K562 (cell line): ENCODE measurements at regions not wholly inside any gene's neighbourhood (a gene's known extent, or its start where the extent isn't known, plus 50 kb on each side); places are given as distances from the start of the nearest gene placed in this dataset.
A peak's percentile ranks its signal among the peaks of the same experiment; 100 is the strongest.

Experiments
- ATAC-seq: fragments of 200-7000 bp; cut with Tn5 transposase; 3 replicates; pipeline ENCODE4 v1.9.1; 2020; ENCODE audit warnings: moderate library complexity
- BruUV-seq: library from RNA; stranded (reverse); fragments of 400-500 nt; replicated peaks from 2 replicates; lab custom pipeline; 2021; lab: Mats Ljungman, UMichigan
- CTCF ChIA-PET: fragments of 300-600 bp; formaldehyde crosslinking; extraction: SDS; loops from one replicate; lab custom pipeline; 2021; ENCODE audit warnings: low intra/inter-chr PET ratio; lab: Yijun Ruan, JAX
- POLR2A ChIA-PET: fragments of 300-600, 350-650 bp; sonication (Branson Sonifier 250); formaldehyde crosslinking; extraction: SDS; loops from one replicate; lab custom pipeline; 2021; ENCODE audit warnings: antibody characterized with exemption, inconsistent platforms; lab: Yijun Ruan, JAX
- DNase-seq, 4 experiments: peaks; one replicate each; pipeline versions ENCODE4 v3.0.0 to v3.0.0-alpha.2; 2011 to 2018; ENCODE audit warnings: low spot score in 3 of 4, mixed read lengths in 3 of 4; ENCODE audit errors: extremely low read depth in 1 of 4
- FAIRE-seq: peaks from 2 replicates; lab custom pipeline; 2011; peaks lifted over from hg19 to GRCh38; lab: Jason Lieb, UNC
- H2AFZ ChIP-seq: 2 replicates; pipeline ENCODE4 v1.6.0; 2011; ENCODE audit warnings: low read depth, low read length, control low read depth, inconsistent platforms
- H3K27ac ChIP-seq: fragments of 200-600 bp; 3 replicates; pipeline ENCODE4 v1.8.0; 2011; ENCODE audit warnings: low read depth, mild to moderate bottlenecking, control low read depth, inconsistent platforms, low read length, moderate library complexity, mixed read lengths; ENCODE audit errors: extremely low read depth
- H3K27me3 ChIP-seq, 2 experiments: fragments of 300-600 bp in 1 of 2; 2 replicates in 1 of 2; 3 replicates in 1 of 2; pipeline versions ENCODE4 v1.6.0 to v1.8.0; 2011; ENCODE audit warnings: inconsistent platforms in 2 of 2, low read length in 2 of 2, mild to moderate bottlenecking in 1 of 2, mixed read lengths in 1 of 2, moderate library complexity in 1 of 2; ENCODE audit not compliant: control insufficient read depth in 2 of 2, insufficient read depth in 2 of 2
- H3K36me3 ChIP-seq: fragments of 300-600 bp; 3 replicates; pipeline ENCODE4 v1.8.0; 2011; ENCODE audit warnings: mild to moderate bottlenecking, low read length, inconsistent platforms; ENCODE audit not compliant: control insufficient read depth, insufficient read depth
- H3K4me1 ChIP-seq, 2 experiments: fragments of 200-600 bp in 1 of 2; replicated peaks in 1 of 2; 2 replicates in 1 of 2; 3 replicates in 1 of 2; pipeline versions ENCODE4 v1.5.1 to v1.8.0; 2011; ENCODE audit warnings: inconsistent platforms in 2 of 2, low read length in 2 of 2, mild to moderate bottlenecking in 1 of 2, mixed read lengths in 1 of 2, moderate library complexity in 1 of 2; ENCODE audit not compliant: control insufficient read depth in 2 of 2, insufficient read depth in 2 of 2
- H3K4me2 ChIP-seq: 2 replicates; pipeline ENCODE4 v1.6.1; 2011; ENCODE audit warnings: low read length, control low read depth, inconsistent platforms, mixed read lengths; ENCODE audit not compliant: insufficient read depth
- H3K4me3 ChIP-seq: fragments of 200-600 bp; sonication (generic), shearing (Covaris generic); 2 replicates; pipeline ENCODE4 v1.5.1; 2016; ENCODE audit warnings: control low read depth, inconsistent platforms
- H3K79me2 ChIP-seq: fragments of 200-600 bp; 3 replicates; pipeline ENCODE4 v1.8.0; 2011; ENCODE audit warnings: low read length, inconsistent platforms; ENCODE audit not compliant: control insufficient read depth, insufficient read depth
- H3K9ac ChIP-seq, 2 experiments: 2 replicates each; pipeline versions ENCODE4 v1.6.0 to v1.6.1; 2011; ENCODE audit warnings: low read depth in 2 of 2, low read length in 2 of 2, control low read depth in 1 of 2, inconsistent platforms in 1 of 2, mild to moderate bottlenecking in 1 of 2, mixed read lengths in 1 of 2; ENCODE audit not compliant: insufficient read depth in 1 of 2
- H3K9me1 ChIP-seq: one replicate; pipeline ENCODE4 v1.6.0; 2011; ENCODE audit warnings: inconsistent platforms, mild to moderate bottlenecking, low read length, moderate library complexity; ENCODE audit not compliant: control insufficient read depth, insufficient read depth
- H3K9me3 ChIP-seq: replicated peaks from 2 replicates; pipeline ENCODE4 v1.5.1; 2011; ENCODE audit warnings: low read depth, low read length, inconsistent platforms; ENCODE audit not compliant: control insufficient read depth, insufficient read depth
- H4K20me1 ChIP-seq: replicated peaks from 2 replicates; pipeline ENCODE4 v1.6.1; 2011; ENCODE audit warnings: low read length, inconsistent platforms, mixed read lengths; ENCODE audit not compliant: control insufficient read depth, insufficient read depth
- MAFK ChIP-seq: IDR thresholded peaks from 2 replicates; pipeline ENCODE4 v1.6.1; 2011; ENCODE audit warnings: low read length, improper control_type of control experiment
- NFIC ChIP-seq: fragments of 450-650 bp; IDR thresholded peaks from 2 replicates; pipeline ENCODE4 v1.6.1; 2017; ENCODE audit warnings: mild to moderate bottlenecking, inconsistent platforms
- NFIX ChIP-seq: fragments of 250-450 bp; sonication (Bioruptor Pico); IDR thresholded peaks from 2 replicates; pipeline ENCODE4 v1.4.0; 2020; ENCODE audit warnings: low read depth, mild to moderate bottlenecking, moderate library complexity
- NR2F6 ChIP-seq: fragments of 450-650 bp; formaldehyde crosslinking; IDR thresholded peaks from 2 replicates; pipeline ENCODE4 v1.4.0; 2020; ENCODE audit warnings: mild to moderate bottlenecking
- ZBTB7A ChIP-seq: IDR thresholded peaks from 2 replicates; pipeline ENCODE4 v1.6.1; 2011; ENCODE audit warnings: low read depth, mild to moderate bottlenecking, low read length, moderate library complexity, borderline replicate concordance; ENCODE audit not compliant: control insufficient read depth
- ZNF143 ChIP-seq: sonication (generic); formaldehyde crosslinking; IDR thresholded peaks from 2 replicates; pipeline ENCODE4 v1.9.0; 2022; ENCODE audit warnings: mild to moderate bottlenecking, missing genetic modification reagents
- WGBS: fragments of 100-300 bp; shearing (Covaris generic); methylation state at CpG from one replicate; pipeline ENCODE4 v1.1.6; 2016; ENCODE audit warnings: low coverage, mixed read lengths; ENCODE audit not compliant: insufficient coverage; ENCODE audit errors: missing lambda C conversion rate; 5-methylcytosine and 5-hydroxymethylcytosine counted together
- in situ Hi-C: fragments of 300-500 bp; cut with MboI; formaldehyde crosslinking; loops from 4 replicates; pipeline ENCODE4 v1.15.0; 2018; ENCODE audit warnings: inconsistent platforms, mixed read lengths
- intact Hi-C: fragments of 100-400 bp; cut with micrococcal nuclease; formaldehyde crosslinking; loops from 2 replicates; pipeline ENCODE4 v1.14.2; 2022
- TF ChIP-seq, protein P1 (sequence below), 2 experiments: fragments of 200-800 bp in 1 of 2; sonication (Bioruptor generic) in 1 of 2; sonication (generic) in 1 of 2; formaldehyde crosslinking in 1 of 2; IDR thresholded peaks in 1 of 2; conservative IDR thresholded peaks in 1 of 2; 2 replicates each; pipeline versions ENCODE4 v1.5.0 to v1.6.1; 2016 to 2020; ENCODE audit warnings: missing compliant biosample characterization in 1 of 2, missing genetic modification characterization in 1 of 2, missing genetic modification reagents in 1 of 2
- TF ChIP-seq, protein P2 (sequence below): fragments of 200-800 bp; sonication (Bioruptor generic); IDR thresholded peaks from 2 replicates; pipeline ENCODE4 v1.6.1; 2017; ENCODE audit warnings: missing genetic modification characterization, missing compliant biosample characterization
- TF ChIP-seq, protein P3 (sequence below), 3 experiments: fragments of 200-800 bp in 1 of 3; fragments of 250-450 bp in 1 of 3; fragments of 450-650 bp in 1 of 3; sonication (Bioruptor Pico) in 1 of 3; sonication (Bioruptor generic) in 1 of 3; formaldehyde crosslinking in 1 of 3; IDR thresholded peaks; 2 replicates each; pipeline versions ENCODE4 v1.6.1 to v1.8.0; 2016 to 2022; ENCODE audit warnings: mild to moderate bottlenecking in 2 of 3, missing genetic modification characterization in 2 of 3, missing compliant biosample characterization in 1 of 3, moderate library complexity in 1 of 3

DNA sequence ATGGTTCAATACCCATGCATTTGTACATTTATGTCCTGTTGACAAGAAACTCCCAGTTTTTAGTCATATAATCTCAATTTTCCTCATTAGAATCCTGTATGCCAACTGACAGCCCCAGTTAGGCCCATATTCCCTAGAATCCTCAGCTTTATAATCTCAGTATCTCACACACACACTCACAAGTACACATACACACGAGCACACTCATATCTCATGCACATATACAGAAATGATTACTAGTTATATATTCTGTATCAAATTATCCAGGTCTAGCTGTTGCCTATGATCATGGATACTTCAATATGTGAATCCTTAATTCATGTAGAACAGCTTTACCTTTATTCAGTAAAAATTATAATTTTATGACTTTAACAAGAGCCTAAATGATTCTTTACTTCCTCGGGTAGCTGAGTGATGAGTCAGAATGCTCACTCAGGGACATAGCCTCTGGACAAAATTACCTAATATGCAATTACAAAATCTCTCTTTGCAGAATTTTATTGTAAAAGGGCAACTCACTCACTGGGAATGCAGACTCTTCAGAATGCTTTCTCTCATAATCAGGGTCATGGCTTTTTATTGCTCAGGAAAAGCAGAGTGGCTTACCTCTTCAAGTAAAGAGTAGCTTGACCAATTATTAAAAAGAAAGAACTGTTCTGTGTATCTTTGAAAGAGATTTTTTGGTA is 193.6 kb upstream of the PIK3C3 start (continued):
- TF ChIP-seq, protein P1, sequence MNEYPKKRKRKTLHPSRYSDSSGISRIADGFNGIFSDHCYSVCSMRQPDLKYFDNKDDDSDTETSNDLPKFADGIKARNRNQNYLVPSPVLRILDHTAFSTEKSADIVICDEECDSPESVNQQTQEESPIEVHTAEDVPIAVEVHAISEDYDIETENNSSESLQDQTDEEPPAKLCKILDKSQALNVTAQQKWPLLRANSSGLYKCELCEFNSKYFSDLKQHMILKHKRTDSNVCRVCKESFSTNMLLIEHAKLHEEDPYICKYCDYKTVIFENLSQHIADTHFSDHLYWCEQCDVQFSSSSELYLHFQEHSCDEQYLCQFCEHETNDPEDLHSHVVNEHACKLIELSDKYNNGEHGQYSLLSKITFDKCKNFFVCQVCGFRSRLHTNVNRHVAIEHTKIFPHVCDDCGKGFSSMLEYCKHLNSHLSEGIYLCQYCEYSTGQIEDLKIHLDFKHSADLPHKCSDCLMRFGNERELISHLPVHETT (CRISPR knock-in tag; conservative IDR thresholded peaks at IDR 0.05 in 1 of 2, IDR thresholded peaks at IDR 0.05 in 1 of 2): no peak
- no peak for TF ChIP-seq ZNF143 (CRISPR knock-in tag)

DNA sequence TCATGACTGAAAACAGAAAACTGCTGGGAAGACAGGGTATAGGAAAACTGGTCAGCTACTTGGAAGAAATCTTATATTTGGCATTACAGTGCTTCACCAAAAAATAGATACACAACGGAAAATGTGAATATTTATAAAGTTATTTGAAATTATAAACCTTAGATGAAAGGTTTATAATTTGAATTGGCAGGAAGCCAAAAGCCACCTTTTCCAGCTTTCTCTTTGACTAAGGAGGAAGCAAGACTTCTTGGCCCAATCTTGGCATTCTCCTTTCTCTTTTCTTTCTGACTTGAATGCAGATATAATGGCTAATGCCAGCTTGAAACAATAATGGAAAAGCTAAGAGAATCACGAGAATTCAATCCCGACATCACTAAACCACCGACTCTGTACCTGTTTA is 196.5 kb upstream of the PIK3C3 start:
- Histone ChIP-seq H3K4me1 (no peaks in the 10 kb centered on the region), H2AFZ (no peak overlapping the region), H3K9me3 (no peaks in the 10 kb centered on the region), H4K20me1 (no peaks in the 10 kb centered on the region), H3K27me3 (no peaks in the 10 kb centered on the region), H3K9me1 (no peaks in the 10 kb centered on the region), H3K4me3 (no peak overlapping the region), H3K4me2 (no peak overlapping the region), H3K9ac (no peak overlapping the region), H3K36me3 (no peaks in the 10 kb centered on the region), H3K79me2 (no peaks in the 10 kb centered on the region), H3K27ac (no peak overlapping the region)
- 0% methylated on average over 4 of the region's 4 CpGs for WGBS
- FAIRE-seq (no peak), ATAC-seq (no peak), DNase-seq (no peak)
- no TSS peak for BruUV-seq
- in situ Hi-C loops (no loop called here), intact Hi-C loops (no loop called here)
- ChIA-PET CTCF (no interaction called here), POLR2A (no interaction called here)
- peak; percentile 58; the same call in 1 of the 2 replicates for TF ChIP-seq NFIC
- no peak for TF ChIP-seq NR2F6 (CRISPR knock-in tag)
- no peak for TF ChIP-seq MAFK
- peak; percentile 62 for TF ChIP-seq NFIX (CRISPR knock-in tag)
- TF ChIP-seq, protein P2, sequence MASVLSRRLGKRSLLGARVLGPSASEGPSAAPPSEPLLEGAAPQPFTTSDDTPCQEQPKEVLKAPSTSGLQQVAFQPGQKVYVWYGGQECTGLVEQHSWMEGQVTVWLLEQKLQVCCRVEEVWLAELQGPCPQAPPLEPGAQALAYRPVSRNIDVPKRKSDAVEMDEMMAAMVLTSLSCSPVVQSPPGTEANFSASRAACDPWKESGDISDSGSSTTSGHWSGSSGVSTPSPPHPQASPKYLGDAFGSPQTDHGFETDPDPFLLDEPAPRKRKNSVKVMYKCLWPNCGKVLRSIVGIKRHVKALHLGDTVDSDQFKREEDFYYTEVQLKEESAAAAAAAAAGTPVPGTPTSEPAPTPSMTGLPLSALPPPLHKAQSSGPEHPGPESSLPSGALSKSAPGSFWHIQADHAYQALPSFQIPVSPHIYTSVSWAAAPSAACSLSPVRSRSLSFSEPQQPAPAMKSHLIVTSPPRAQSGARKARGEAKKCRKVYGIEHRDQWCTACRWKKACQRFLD (CRISPR knock-in tag): no peak
- no peak for TF ChIP-seq ZBTB7A
- TF ChIP-seq, protein P3, sequence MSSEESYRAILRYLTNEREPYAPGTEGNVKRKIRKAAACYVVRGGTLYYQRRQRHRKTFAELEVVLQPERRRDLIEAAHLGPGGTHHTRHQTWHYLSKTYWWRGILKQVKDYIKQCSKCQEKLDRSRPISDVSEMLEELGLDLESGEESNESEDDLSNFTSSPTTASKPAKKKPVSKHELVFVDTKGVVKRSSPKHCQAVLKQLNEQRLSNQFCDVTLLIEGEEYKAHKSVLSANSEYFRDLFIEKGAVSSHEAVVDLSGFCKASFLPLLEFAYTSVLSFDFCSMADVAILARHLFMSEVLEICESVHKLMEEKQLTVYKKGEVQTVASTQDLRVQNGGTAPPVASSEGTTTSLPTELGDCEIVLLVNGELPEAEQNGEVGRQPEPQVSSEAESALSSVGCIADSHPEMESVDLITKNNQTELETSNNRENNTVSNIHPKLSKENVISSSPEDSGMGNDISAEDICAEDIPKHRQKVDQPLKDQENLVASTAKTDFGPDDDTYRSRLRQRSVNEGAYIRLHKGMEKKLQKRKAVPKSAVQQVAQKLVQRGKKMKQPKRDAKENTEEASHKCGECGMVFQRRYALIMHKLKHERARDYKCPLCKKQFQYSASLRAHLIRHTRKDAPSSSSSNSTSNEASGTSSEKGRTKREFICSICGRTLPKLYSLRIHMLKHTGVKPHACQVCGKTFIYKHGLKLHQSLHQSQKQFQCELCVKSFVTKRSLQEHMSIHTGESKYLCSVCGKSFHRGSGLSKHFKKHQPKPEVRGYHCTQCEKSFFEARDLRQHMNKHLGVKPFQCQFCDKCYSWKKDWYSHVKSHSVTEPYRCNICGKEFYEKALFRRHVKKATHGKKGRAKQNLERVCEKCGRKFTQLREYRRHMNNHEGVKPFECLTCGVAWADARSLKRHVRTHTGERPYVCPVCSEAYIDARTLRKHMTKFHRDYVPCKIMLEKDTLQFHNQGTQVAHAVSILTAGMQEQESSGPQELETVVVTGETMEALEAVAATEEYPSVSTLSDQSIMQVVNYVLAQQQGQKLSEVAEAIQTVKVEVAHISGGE (CRISPR knock-in tag; IDR thresholded peaks at IDR 0.05): no peak
